Activated naive CD8-positive, alpha-beta T cell (primary cell): ENCODE measurements at regions not wholly inside any gene's neighbourhood (a gene's known extent, or its start where the extent isn't known, plus 50 kb on each side); places are given as distances from the start of the nearest gene placed in this dataset.
"Not testable (repeated sequence)": the region's sequence is repeated elsewhere in the genome, so short reads cannot be mapped to it uniquely, and the experiment has no call there.

Experiments
- H3K27ac Mint-ChIP-seq: one replicate; pipeline ENCODE4 v1.8.0; 2021; ENCODE audit warnings: mixed read lengths
- H3K27me3 Mint-ChIP-seq: one replicate; pipeline ENCODE4 v1.8.0; 2021; ENCODE audit warnings: mixed read lengths
- H3K36me3 Mint-ChIP-seq: one replicate; pipeline ENCODE4 v1.8.0; 2021; ENCODE audit warnings: mixed read lengths
- H3K4me1 Mint-ChIP-seq: one replicate; pipeline ENCODE4 v1.8.0; 2021; ENCODE audit warnings: low read depth, mixed read lengths
- H3K4me3 Mint-ChIP-seq: one replicate; pipeline ENCODE4 v1.8.0; 2021; ENCODE audit warnings: mild to moderate bottlenecking, mixed read lengths
- H3K9me3 Mint-ChIP-seq: one replicate; pipeline ENCODE4 v1.8.0; 2021; ENCODE audit warnings: low read depth, mixed read lengths

DNA sequence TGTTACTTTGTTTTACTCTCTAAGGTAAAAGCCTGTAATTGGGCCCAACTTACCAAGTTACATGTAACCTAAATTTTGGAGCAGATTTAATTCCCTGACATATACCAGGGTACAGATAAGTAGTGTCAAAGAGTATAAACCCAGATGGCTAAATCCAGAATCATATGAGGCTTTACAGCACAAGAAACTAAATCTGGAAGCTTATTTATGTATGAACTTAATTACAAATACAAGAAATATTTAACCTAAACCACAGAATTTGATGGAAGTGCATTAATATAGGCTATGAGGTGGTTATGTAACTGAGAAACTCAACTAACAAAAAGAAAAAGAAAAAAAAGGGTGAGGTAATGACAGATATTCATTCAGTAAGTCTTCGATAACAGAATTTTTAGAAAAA is 930.2 kb upstream of the ALCAM start:
- H3K27me3 Mint-ChIP-seq: no peaks in the 10 kb centered on the region
- H3K4me3 Mint-ChIP-seq: no peak overlapping the region
- no peaks in the 10 kb centered on the region for H3K9me3 Mint-ChIP-seq
- H3K27ac Mint-ChIP-seq: no peak overlapping the region
- no peaks in the 10 kb centered on the region for H3K4me1 Mint-ChIP-seq
- H3K36me3 Mint-ChIP-seq: no peaks in the 10 kb centered on the region

DNA sequence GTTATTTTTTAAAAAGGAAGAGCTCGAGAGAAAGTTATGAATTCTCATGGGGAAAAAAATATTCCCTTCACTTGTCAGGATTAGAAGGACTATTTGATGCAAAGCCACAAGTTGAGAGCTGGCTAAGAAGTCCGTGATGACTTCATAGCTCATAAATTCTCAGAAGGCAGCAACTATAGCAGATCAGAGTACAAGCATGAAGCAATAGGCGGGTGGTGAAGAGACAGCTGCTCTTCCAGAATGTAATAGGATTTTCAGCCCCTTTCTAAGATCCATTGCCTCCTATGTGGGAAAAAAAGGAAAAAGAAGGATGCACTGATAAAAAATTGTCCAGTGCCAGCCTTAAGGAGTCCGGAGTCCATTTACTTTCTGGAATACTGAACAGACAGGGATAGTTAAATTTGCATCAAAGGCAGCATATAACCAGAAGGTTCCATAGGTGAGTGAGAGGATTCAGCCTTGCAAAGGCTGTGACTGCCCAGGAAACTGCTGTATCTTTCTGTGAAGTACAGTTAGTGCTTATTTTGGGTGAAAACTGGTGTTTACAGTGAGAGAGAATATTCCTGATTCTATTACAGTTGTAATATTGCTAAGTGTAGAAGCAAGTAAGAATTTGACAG is 929.5 kb upstream of the ALCAM start:
- no peak overlapping the region for H3K4me3 Mint-ChIP-seq
- H3K4me1 Mint-ChIP-seq: no peaks in the 10 kb centered on the region
- H3K36me3 Mint-ChIP-seq: no peaks in the 10 kb centered on the region
- no peaks in the 10 kb centered on the region for H3K9me3 Mint-ChIP-seq
- no peak overlapping the region for H3K27ac Mint-ChIP-seq
- H3K27me3 Mint-ChIP-seq: no peaks in the 10 kb centered on the region

DNA sequence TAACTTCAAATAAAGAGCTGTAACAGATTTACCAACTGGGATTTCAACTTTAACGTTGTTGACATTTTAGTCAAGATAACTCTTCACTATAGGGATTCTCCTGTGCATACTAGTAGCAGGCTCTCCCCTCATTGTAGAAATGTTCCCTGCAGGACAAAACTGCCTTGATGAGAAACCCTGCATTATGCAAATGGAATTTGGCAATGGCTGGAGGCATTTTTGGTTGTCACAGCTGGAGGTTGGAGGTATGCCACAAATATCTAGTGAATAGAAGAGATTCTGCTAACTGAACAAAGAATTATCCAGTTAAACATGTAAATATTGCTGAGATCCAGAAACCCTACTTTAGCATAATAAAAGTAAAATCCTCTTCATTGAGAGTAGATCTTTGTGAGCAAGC is 928.8 kb upstream of the ALCAM start:
- Mint-ChIP-seq H3K36me3 (no peaks in the 10 kb centered on the region), H3K4me3 (no peak overlapping the region), H3K4me1 (no peaks in the 10 kb centered on the region), H3K27ac (no peak overlapping the region), H3K27me3 (no peaks in the 10 kb centered on the region), H3K9me3 (no peaks in the 10 kb centered on the region)

DNA sequence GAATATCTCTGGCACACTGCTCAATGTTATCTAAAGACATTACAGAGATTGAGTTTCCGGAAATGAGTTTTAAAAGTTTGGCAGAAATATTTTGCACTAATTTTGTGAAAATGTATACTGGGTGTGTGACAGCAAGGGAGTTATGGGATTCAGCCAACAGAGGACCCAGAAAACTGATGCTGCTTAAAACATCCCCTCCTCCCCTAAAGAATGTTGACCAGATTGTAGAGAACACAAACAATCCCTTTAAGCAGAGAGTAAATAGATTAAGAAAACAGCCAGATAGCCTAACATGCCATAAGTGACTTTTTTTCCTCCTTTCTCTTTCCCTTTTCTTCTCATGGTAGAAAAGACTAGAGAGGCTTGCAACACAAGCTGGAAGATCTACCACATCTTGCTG is 928.0 kb upstream of the ALCAM start:
- H3K36me3 Mint-ChIP-seq: no peaks in the 10 kb centered on the region
- H3K9me3 Mint-ChIP-seq: no peaks in the 10 kb centered on the region
- H3K4me3 Mint-ChIP-seq: no peak overlapping the region
- H3K4me1 Mint-ChIP-seq: no peaks in the 10 kb centered on the region
- no peaks in the 10 kb centered on the region for H3K27me3 Mint-ChIP-seq
- H3K27ac Mint-ChIP-seq: no peak overlapping the region

DNA sequence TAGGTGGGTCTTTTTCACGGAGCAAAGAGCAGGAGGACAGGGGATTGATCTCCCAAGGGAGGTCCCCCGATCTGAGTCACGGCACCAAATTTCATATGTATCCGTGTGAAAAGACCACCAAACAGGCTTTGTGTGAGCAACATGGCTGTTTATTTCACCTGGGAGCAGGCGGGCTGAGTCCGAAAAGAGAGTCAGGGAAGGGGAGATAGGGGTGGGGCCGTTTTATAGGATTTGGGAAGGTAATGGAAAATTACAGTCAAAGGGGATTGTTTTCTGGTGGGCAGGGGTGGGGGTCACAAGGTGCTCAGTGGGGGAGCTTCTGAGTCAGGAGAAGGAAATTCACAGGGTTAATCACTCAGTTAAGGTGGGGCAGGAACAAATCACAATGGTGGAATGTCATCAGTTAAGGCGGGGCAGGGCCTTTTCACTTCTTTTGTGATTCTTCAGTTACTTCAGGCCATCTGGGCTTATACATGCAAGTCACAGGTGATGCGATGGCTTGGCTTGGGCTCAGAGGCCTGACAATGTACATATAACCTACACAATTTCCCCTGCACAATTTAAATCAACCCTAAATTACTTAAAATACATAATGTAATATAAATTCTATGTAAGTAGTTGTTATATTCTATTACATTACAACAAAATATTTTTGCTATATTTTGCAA is 921.3 kb upstream of the ALCAM start:
- not testable (repeated sequence) for H3K4me3 Mint-ChIP-seq, H3K4me1 Mint-ChIP-seq, H3K27me3 Mint-ChIP-seq, H3K9me3 Mint-ChIP-seq, H3K36me3 Mint-ChIP-seq, H3K27ac Mint-ChIP-seq

DNA sequence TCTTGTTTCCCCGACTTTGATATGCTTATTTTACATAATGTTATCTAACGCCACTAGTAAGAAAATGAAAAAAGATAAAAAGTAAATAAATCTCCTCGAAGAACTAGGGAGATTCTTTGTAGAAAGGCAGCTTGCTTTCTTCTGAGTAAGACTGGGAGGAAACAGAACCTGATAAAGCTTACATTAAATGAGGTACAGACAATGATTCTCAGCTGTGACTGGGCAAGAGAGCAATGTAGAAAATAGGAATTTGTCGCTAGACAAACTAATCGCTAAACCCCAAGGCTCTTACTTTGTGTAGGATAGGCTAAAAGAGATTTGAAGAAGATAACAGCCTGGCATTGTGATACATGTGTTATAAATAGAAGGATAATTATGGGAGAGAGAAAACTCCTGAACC is 919.0 kb upstream of the ALCAM start:
- no peak overlapping the region for H3K4me3 Mint-ChIP-seq
- H3K4me1 Mint-ChIP-seq: no peaks in the 10 kb centered on the region
- no peaks in the 10 kb centered on the region for H3K36me3 Mint-ChIP-seq
- no peaks in the 10 kb centered on the region for H3K9me3 Mint-ChIP-seq
- H3K27me3 Mint-ChIP-seq: no peaks in the 10 kb centered on the region
- H3K27ac Mint-ChIP-seq: no peak overlapping the region

DNA sequence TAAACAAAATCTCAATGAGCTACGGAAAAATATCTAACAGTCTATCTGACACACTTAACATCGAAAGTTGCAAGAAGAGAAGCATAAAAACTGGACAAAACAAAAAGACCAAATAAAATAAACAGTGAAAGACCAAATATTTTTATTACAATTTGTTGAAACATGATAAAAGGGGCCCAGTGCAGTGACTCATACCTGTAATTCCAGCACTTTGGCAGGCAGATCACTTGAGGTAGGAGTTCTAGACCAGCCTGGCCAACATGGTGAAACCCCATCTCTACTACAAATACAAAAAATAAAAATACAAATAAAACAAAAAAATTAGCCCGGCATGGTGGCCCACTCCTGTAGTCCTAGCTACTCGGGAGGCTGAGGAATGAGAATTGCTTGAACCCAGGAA is 914.0 kb upstream of the ALCAM start:
- Mint-ChIP-seq H3K27me3 (no peaks in the 10 kb centered on the region), H3K4me1 (no peaks in the 10 kb centered on the region), H3K9me3 (no peaks in the 10 kb centered on the region), H3K4me3 (no peak overlapping the region), H3K27ac (no peak overlapping the region), H3K36me3 (no peaks in the 10 kb centered on the region)

DNA sequence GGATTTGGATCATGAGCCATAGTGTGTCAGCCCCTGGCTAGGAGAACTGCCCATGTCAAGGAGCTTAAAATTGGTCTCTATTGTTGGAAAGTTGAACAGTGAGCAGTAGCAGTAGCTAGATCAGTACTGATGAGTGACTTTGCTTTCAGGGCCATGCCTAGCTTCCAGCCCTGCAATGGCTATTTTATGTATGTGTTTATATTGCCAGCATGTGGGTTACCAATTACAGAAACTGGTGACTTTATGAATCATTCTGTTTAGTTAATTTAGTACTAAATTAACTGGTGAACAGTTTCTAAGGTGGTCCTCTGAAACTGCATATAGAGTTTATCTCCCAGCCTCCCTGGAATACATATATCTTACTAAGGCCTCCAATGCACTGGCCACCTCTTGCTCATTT is 908.1 kb upstream of the ALCAM start:
- no peaks in the 10 kb centered on the region for H3K27me3 Mint-ChIP-seq
- H3K9me3 Mint-ChIP-seq: peaks cover 7% of the 10 kb centered on the region
- H3K27ac Mint-ChIP-seq: no peak overlapping the region
- no peak overlapping the region for H3K4me3 Mint-ChIP-seq
- no peaks in the 10 kb centered on the region for H3K36me3 Mint-ChIP-seq
- H3K4me1 Mint-ChIP-seq: no peaks in the 10 kb centered on the region

DNA sequence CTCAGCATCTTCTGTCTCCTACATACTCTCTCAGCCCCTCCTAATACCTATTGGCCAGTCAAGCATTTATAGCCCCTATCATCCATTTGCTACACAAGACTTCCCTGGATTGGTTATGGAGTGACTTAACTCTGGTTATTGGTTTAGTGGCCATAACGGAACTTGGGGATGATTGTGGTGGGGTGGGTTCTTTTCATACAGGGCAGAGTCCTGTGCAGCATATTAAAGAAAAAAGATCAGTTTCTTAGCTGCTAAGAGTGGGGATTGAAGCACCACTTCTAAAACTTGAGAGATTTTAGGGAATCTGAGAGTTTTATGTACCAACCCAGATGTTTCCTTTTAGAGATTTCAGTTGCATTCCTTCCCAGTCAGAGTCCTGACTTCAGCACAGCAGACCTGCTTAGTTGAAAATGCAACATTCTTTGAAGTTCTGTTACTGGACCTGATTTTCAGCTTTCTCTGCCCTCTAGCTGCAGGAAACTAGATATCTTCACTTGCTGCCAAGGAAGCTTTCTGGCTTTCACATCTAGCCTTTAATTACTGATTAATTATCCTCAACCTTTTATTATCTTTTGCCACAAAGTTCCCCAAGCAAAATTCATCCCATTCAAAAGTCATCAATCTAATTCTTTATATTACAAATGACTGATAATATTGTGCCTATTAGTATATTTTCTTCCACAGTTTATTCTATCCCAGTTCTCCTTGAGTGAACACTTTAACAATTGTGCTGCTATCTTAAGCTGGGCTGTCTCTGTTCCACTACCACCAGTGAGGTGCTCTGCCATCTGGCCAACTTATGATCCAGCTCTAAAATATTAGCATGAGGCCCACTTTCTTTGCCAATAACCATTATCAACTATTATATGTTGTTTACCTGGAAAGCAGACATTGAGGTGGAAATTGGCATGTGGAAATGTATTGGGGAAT is 906.0 kb upstream of the ALCAM start:
- Mint-ChIP-seq H3K9me3 (peaks cover 7% of the 10 kb centered on the region), H3K4me1 (no peaks in the 10 kb centered on the region), H3K4me3 (no peak overlapping the region), H3K36me3 (no peaks in the 10 kb centered on the region), H3K27ac (no peak overlapping the region), H3K27me3 (no peaks in the 10 kb centered on the region)

DNA sequence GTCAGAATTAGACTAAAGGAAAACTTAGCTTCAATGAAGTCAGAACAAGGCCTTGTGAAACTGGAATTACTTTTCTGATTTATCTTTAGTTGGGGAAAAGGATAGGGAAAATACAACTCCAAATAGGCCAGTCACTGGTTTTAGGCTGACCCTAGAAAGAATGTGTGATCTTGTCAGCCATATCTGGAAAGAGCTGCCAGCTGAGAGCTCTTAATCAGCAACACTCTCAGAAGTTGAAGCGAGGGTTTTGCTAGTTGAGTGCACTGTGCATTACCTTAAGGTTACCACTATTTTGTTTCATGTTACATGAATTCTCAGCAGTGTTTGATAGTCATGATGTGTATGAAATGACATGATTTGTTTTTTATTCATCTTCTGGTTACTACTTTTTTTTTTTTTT is 905.3 kb upstream of the ALCAM start:
- peaks cover 7% of the 10 kb centered on the region for H3K9me3 Mint-ChIP-seq
- H3K27me3 Mint-ChIP-seq: no peaks in the 10 kb centered on the region
- H3K4me1 Mint-ChIP-seq: no peaks in the 10 kb centered on the region

DNA sequence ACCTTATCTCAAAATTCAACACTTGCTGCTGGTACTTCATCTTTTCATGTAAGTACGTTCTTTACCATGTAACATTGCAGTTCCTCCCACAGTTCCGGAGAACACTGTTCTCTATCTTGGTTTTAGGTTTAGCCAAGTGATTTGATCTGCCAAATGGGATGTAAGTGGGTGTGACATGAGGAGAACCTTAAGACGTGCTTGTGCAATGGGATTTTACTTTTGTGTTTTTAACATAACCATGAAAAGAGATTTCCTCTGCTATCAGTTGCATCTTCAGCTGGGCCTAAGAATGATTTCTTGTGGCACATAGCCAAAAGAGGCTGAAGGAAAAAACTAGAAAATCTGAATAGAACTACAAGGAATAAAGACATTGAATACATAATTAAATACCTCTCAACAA is 894.5 kb upstream of the ALCAM start:
- H3K27ac Mint-ChIP-seq: no peak overlapping the region
- peaks cover 2% of the 10 kb centered on the region for H3K36me3 Mint-ChIP-seq
- H3K27me3 Mint-ChIP-seq: peaks cover 3% of the 10 kb centered on the region
- no peaks in the 10 kb centered on the region for H3K4me1 Mint-ChIP-seq
- H3K9me3 Mint-ChIP-seq: peaks cover 29% of the 10 kb centered on the region
- H3K4me3 Mint-ChIP-seq: no peak overlapping the region

More for the DNA sequence above, 905.3 kb upstream of the ALCAM start:
- Mint-ChIP-seq H3K36me3 (no peaks in the 10 kb centered on the region), H3K4me3 (no peak overlapping the region), H3K27ac (no peak overlapping the region)

DNA sequence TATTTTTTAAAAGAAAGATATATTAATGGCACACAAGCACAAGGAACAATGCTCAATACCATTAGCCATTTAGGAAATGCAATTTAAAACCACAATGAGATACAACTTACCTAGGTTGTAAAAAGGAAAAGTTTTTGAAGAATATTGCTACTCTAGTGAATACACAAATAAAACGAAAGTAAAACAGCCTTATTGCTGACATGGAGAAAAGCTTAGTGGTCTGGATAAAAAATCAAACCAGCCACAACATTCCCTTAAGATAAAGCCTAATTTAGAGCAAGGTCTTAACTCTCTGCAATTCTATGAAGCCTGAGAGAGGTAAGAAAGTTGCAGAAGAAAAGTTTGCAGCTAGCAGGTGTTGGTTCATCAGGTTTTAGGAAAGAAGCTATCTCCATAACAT is 892.7 kb upstream of the ALCAM start:
- Mint-ChIP-seq H3K9me3 (peaks cover 23% of the 10 kb centered on the region), H3K36me3 (no peaks in the 10 kb centered on the region), H3K4me3 (no peak overlapping the region), H3K27me3 (no peaks in the 10 kb centered on the region), H3K27ac (no peak overlapping the region), H3K4me1 (no peaks in the 10 kb centered on the region)

DNA sequence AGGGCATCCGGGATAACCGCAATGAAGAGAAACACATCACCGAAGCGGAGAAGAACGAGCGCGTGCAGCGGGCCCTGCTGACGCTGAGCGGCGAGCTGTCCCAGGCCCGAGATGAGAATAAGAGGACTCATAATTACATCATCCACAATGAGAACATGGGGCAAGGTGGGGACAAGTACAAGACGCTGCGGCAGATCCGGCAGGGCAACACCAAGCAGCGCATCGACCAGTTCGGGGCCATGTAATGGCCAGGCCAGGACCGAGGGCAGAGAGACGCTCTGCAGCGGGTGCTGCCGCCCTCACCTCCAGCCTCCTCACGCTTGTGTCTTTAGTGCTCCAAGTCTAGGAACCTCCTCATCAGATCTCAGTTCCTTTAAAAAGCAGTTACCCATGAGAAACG is 863.7 kb upstream of the ALCAM start:
- no peak overlapping the region for H3K27ac Mint-ChIP-seq
- H3K27me3 Mint-ChIP-seq: no peaks in the 10 kb centered on the region
- H3K4me3 Mint-ChIP-seq: no peak overlapping the region
- H3K36me3 Mint-ChIP-seq: no peaks in the 10 kb centered on the region
- no peaks in the 10 kb centered on the region for H3K4me1 Mint-ChIP-seq
- peaks cover 6% of the 10 kb centered on the region for H3K9me3 Mint-ChIP-seq

DNA sequence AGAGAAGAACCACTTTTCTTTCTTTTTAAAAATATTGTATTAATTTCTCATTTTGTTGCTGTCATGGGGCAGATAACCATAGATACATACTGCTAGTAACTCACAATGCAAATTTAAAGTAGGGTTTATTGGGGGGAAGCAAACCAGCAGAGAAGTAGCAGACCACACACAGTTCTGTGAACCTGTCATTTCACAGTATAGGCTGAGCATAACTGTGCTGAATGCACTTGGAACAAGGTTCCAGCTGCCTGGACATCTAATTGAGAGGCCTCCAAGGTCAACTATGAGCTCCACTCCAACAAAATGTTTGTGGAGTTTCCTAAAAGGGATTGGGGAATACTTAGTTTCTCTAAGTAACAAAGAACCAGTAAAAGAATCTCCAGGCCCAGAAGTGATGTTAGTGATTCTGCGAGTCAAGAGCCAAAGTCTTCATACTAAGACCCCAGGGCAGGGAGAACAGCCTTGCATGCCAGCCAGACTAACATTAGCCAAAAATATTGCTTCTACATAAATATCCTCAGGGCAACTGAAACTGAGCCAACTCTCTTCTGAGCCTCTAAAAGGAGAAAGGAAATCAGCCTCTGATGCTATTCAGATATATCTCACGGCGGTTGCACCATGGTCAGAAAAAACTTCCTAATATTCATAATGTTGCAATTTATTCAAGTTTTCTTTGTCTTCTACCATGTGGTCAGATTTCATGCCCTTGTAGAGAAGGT is 856.4 kb upstream of the ALCAM start:
- Mint-ChIP-seq H3K4me3 (no peak overlapping the region), H3K27ac (no peak overlapping the region), H3K36me3 (no peaks in the 10 kb centered on the region), H3K9me3 (no peaks in the 10 kb centered on the region), H3K4me1 (no peaks in the 10 kb centered on the region), H3K27me3 (no peaks in the 10 kb centered on the region)

DNA sequence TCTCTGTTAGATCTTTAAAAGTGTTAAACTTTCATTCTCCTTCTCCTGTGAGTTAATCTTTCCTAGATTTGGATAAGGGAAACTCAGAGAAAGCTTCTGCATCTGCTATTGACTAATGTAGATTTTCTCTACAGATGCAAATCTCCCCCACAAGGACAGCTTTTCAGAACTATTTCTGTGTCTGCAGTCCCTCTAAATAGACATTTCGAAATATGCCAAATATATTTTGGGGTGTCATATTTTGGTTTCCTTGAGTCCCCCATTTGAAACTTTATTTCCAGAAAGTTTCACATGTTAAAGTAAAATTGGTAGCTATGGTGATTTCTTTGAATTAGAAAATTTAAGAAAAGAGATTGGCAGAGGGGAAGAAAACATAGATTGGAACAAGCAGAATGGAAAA is 852.3 kb upstream of the ALCAM start:
- no peak overlapping the region for H3K27ac Mint-ChIP-seq
- H3K9me3 Mint-ChIP-seq: no peaks in the 10 kb centered on the region
- no peaks in the 10 kb centered on the region for H3K4me1 Mint-ChIP-seq
- H3K27me3 Mint-ChIP-seq: no peaks in the 10 kb centered on the region
- H3K4me3 Mint-ChIP-seq: no peak overlapping the region
- H3K36me3 Mint-ChIP-seq: no peaks in the 10 kb centered on the region
